Mucosa of stomach (tissue), 1 donor: ENCODE measurements at regions not wholly inside any gene's neighbourhood (a gene's known extent, or its start where the extent isn't known, plus 50 kb on each side); places are given as distances from the start of the nearest gene placed in this dataset.

Experiments used
- H3K27me3 ChIP-seq: one replicate; pipeline ENCODE4 v1.7.0; 2013; ENCODE audit warnings: mild to moderate bottlenecking, low read length; ENCODE audit not compliant: control insufficient read depth, insufficient read depth
- H3K36me3 ChIP-seq: one replicate; pipeline ENCODE4 v1.7.0; 2013; ENCODE audit warnings: low read length; ENCODE audit not compliant: control insufficient read depth, insufficient read depth
- H3K4me1 ChIP-seq: one replicate; pipeline ENCODE4 v1.7.0; 2013; ENCODE audit warnings: mild to moderate bottlenecking, low read length; ENCODE audit not compliant: control insufficient read depth, insufficient read depth
- H3K4me3 ChIP-seq: one replicate; pipeline ENCODE4 v1.7.0; 2013; ENCODE audit warnings: low read length
- H3K9ac ChIP-seq: one replicate; pipeline ENCODE4 v1.7.0; 2013; ENCODE audit warnings: mild to moderate bottlenecking, low read length, moderate library complexity
- H3K9me3 ChIP-seq: one replicate; pipeline ENCODE4 v1.7.0; 2013; ENCODE audit warnings: mild to moderate bottlenecking, low read length, moderate library complexity; ENCODE audit not compliant: control insufficient read depth
- donor health status: Pancreatic carcinoma.

DNA sequence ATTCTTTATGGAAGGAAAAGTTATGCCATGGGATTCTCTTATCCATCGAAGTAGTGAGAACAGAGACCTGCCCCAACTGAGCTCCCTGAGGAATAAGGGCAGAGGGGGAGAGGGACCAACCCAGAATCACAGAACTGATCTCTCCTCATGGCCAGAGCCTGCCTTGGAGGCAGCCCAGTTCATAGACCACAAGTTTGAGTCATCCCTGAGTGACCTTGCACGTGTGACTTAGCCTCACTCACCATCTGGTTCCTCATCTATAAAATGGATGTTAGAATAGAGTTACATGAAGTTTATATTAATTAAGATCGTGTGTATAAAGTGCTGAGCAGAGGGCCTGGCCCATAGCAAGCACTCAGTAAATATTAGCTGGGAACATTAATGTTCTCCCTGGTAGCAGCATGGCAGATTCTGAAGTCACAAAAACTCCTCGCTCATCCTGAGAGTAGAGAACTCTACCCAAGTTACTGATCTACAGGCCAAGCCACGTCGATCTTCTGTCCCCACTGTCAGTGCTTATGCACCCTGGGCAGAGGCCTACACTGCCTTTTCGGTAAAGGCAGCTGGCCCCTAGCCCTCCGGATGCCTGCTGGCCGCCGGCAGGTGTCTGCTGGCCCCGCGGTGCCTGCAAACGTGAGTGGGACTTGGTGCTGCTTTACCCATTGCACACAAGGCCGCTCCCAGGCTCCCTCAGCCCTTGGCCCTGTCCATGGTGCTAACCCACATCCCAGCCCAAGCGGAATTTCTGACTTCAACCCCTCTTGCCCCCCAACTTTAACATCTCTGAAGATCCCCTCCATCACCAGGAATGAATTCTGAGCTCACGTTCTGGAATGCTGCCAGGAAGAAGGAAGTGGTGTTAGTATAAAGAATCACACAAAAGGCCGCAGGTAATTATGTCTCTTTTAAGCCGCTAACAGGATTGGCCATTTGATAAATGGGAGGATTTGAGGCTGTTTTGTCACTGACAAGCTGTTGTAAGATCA lies 61.1 kb upstream of the ARAP3 start:
- Histone ChIP-seq H3K9ac (no peak overlapping the region), H3K9me3 (no peaks in the 10 kb centered on the region), H3K4me3 (no peak overlapping the region), H3K27me3 (peaks cover 4% of the 10 kb centered on the region), H3K36me3 (no peaks in the 10 kb centered on the region), H3K4me1 (peaks cover 3% of the 10 kb centered on the region)

DNA sequence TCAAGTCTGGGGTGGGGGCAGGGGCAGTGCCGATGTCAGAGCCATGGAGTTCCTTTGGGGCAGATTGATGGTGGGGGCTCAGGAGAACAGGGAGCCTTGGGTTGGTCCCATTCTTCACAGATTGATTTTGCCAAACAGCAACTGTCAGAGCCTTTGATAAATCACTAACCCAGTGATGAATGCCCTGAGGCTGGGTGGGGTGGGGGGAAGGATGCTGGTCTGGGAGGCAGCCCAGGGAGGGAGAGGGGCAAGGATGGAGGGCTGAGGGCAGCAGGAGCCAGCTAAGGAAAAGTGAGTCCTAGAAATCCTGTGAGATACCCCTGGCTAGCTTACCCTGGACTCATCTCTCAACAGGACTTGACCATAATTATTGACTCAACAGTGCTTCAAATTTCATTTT lies 60.1 kb upstream of the ARAP3 start:
- Histone ChIP-seq H3K36me3 (no peaks in the 10 kb centered on the region), H3K4me3 (no peak overlapping the region), H3K9me3 (no peaks in the 10 kb centered on the region), H3K4me1 (peaks cover 3% of the 10 kb centered on the region), H3K27me3 (no peaks in the 10 kb centered on the region), H3K9ac (no peak overlapping the region)

DNA sequence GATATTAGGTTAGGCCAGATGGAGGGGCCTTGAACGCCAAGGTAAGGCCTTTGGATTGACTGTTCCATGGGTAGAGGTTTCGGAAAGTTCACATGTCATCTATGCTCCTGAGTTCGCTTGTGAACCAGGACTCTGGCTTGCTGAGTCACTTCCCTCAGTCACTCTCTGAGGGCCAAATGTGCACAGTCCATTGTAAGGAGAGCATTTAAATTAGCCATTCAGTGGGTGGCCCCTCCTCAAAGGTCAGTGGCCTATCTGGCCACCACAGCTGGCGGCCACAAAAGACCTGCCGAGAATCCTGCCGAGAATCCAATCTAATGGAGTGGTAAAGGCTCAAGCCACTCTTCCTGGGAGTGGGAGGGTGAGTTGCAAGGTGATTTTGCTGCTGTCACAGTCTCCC lies 58.9 kb upstream of the ARAP3 start:
- no peaks in the 10 kb centered on the region for H3K36me3 ChIP-seq
- H3K4me3 ChIP-seq = no peak overlapping the region
- H3K27me3 ChIP-seq = no peaks in the 10 kb centered on the region
- H3K4me1 ChIP-seq = peaks cover 3% of the 10 kb centered on the region
- no peaks in the 10 kb centered on the region for H3K9me3 ChIP-seq
- H3K9ac ChIP-seq = no peak overlapping the region

GRCh38 chr5:141737535-141737934 lies 55.5 kb upstream of the ARAP3 start:
- no peaks in the 10 kb centered on the region for H3K27me3 ChIP-seq
- no peaks in the 10 kb centered on the region for H3K4me1 ChIP-seq
- H3K4me3 ChIP-seq = no peak overlapping the region
- no peaks in the 10 kb centered on the region for H3K36me3 ChIP-seq
- no peaks in the 10 kb centered on the region for H3K9me3 ChIP-seq
- no peak overlapping the region for H3K9ac ChIP-seq

DNA sequence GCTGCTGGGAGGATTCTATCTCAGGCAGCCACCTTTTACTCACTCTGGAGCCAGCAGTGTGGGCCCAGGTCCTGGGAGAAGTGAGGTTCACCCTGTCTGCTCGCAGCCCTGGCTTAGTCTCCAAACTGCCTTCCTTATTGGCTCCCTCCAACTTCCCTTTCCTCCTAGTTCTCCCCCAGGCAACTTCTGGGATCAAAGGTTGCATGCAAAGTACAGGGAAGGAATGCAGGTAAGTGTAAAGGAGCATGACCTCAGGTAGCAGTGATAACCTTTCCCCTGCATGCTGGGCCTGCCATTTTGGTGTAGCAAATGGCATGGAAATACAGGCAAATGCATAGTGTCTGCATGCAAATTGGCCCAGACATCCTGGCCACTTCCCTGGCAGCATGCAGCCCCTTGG lies 53.8 kb upstream of the ARAP3 start:
- no peaks in the 10 kb centered on the region for H3K27me3 ChIP-seq
- H3K9me3 ChIP-seq = no peaks in the 10 kb centered on the region
- H3K36me3 ChIP-seq = no peaks in the 10 kb centered on the region
- no peaks in the 10 kb centered on the region for H3K4me1 ChIP-seq
- no peak overlapping the region for H3K9ac ChIP-seq
- no peak overlapping the region for H3K4me3 ChIP-seq

DNA sequence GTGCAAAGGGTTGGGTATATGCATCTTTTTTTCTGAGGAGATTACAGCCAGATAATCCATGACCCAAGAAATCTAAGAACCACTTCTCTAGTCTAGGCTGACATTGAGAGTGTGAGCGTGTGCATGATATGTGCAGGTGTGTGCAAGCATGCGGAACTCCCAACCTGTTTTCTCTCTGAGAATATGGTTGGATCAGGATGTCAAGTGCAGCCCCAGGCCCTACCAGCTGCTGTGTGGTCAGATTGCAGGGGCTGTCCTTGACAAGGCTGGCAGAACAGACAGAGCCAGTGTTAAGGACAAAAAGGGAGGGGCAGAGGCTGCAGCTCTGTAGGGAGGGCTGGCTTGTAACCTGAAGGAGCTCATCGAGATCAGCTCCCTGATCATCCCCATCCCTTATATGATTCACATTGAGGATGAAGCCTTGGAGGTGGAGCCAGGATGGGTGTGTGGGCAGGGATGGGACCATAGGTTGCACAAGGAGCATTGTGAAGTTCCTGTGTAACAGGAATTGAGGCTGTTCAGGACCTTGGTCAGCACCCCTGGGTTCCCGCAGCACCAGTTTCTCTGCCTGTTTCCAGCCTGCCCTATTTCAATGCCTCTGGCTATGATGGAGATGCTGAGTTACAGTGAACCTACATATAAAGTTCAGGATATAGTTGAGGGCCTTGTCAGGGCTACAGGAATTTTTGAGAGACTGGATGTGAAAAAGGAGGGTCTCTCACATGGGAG lies 52.6 kb upstream of the ARAP3 start:
- H3K36me3 ChIP-seq = no peaks in the 10 kb centered on the region
- H3K9me3 ChIP-seq = no peaks in the 10 kb centered on the region
- H3K27me3 ChIP-seq = no peaks in the 10 kb centered on the region
- H3K9ac ChIP-seq = no peak overlapping the region
- H3K4me3 ChIP-seq = no peak overlapping the region
- no peaks in the 10 kb centered on the region for H3K4me1 ChIP-seq

GRCh38 chr5:141733198-141733597 lies 51.2 kb upstream of the ARAP3 start:
- H3K36me3 ChIP-seq = no peaks in the 10 kb centered on the region
- no peaks in the 10 kb centered on the region for H3K27me3 ChIP-seq
- no peak overlapping the region for H3K4me3 ChIP-seq
- H3K4me1 ChIP-seq = no peaks in the 10 kb centered on the region
- no peak overlapping the region for H3K9ac ChIP-seq
- no peaks in the 10 kb centered on the region for H3K9me3 ChIP-seq

DNA sequence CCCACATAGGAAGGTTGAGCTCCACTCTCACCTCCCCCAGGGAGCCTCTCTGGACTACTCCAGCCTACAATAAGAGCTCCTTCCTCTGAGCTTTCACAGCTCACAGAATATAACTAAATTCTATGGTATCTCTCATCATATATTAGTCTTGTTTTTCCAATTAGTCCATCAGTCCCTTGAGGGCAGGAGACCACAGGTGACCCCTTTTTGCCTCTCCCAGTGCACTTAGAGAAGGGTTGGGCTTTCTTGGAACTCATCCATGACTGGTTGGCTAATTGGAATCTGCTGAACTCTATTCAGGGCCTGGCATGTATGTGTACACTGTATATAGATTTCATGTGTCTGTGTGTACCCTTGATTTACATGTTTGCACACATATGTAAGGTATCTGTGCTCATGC lies 50.4 kb upstream of the ARAP3 start:
- Histone ChIP-seq H3K9me3 (no peaks in the 10 kb centered on the region), H3K36me3 (no peaks in the 10 kb centered on the region), H3K27me3 (no peaks in the 10 kb centered on the region), H3K4me3 (no peak overlapping the region), H3K4me1 (no peaks in the 10 kb centered on the region), H3K9ac (no peak overlapping the region)
